K562 (cell line): ENCODE measurements at regions not wholly inside any gene's neighbourhood (a gene's known extent, or its start where the extent isn't known, plus 50 kb on each side); places are given as distances from the start of the nearest gene placed in this dataset.

ENCODE experiments used
- ATAC-seq: fragments of 200-7000 bp; cut with Tn5 transposase; 3 replicates; pipeline ENCODE4 v1.9.1; 2020; ENCODE audit warnings: moderate library complexity
- BruUV-seq: library from RNA; stranded (reverse); fragments of 400-500 nt; replicated peaks from 2 replicates; lab custom pipeline; 2021; lab: Mats Ljungman, UMichigan
- CTCF ChIA-PET: fragments of 300-600 bp; formaldehyde crosslinking; extraction: SDS; loops from one replicate; lab custom pipeline; 2021; ENCODE audit warnings: low intra/inter-chr PET ratio; lab: Yijun Ruan, JAX
- POLR2A ChIA-PET: fragments of 300-600, 350-650 bp; sonication (Branson Sonifier 250); formaldehyde crosslinking; extraction: SDS; loops from one replicate; lab custom pipeline; 2021; ENCODE audit warnings: antibody characterized with exemption, inconsistent platforms; lab: Yijun Ruan, JAX
- DNase-seq, 4 experiments: peaks; one replicate each; pipeline versions ENCODE4 v3.0.0 to v3.0.0-alpha.2; 2011 to 2018; ENCODE audit warnings: low spot score in 3 of 4, mixed read lengths in 3 of 4; ENCODE audit errors: extremely low read depth in 1 of 4
- FAIRE-seq: peaks from 2 replicates; lab custom pipeline; 2011; peaks lifted over from hg19 to GRCh38; lab: Jason Lieb, UNC
- H2AFZ ChIP-seq: 2 replicates; pipeline ENCODE4 v1.6.0; 2011; ENCODE audit warnings: low read depth, low read length, control low read depth, inconsistent platforms
- H3K27ac ChIP-seq: fragments of 200-600 bp; 3 replicates; pipeline ENCODE4 v1.8.0; 2011; ENCODE audit warnings: low read depth, mild to moderate bottlenecking, control low read depth, inconsistent platforms, low read length, moderate library complexity, mixed read lengths; ENCODE audit errors: extremely low read depth
- H3K27me3 ChIP-seq, 2 experiments: fragments of 300-600 bp in 1 of 2; 2 replicates in 1 of 2; 3 replicates in 1 of 2; pipeline versions ENCODE4 v1.6.0 to v1.8.0; 2011; ENCODE audit warnings: inconsistent platforms in 2 of 2, low read length in 2 of 2, mild to moderate bottlenecking in 1 of 2, mixed read lengths in 1 of 2, moderate library complexity in 1 of 2; ENCODE audit not compliant: control insufficient read depth in 2 of 2, insufficient read depth in 2 of 2
- H3K36me3 ChIP-seq: fragments of 300-600 bp; 3 replicates; pipeline ENCODE4 v1.8.0; 2011; ENCODE audit warnings: mild to moderate bottlenecking, low read length, inconsistent platforms; ENCODE audit not compliant: control insufficient read depth, insufficient read depth
- H3K4me1 ChIP-seq, 2 experiments: fragments of 200-600 bp in 1 of 2; replicated peaks in 1 of 2; 2 replicates in 1 of 2; 3 replicates in 1 of 2; pipeline versions ENCODE4 v1.5.1 to v1.8.0; 2011; ENCODE audit warnings: inconsistent platforms in 2 of 2, low read length in 2 of 2, mild to moderate bottlenecking in 1 of 2, mixed read lengths in 1 of 2, moderate library complexity in 1 of 2; ENCODE audit not compliant: control insufficient read depth in 2 of 2, insufficient read depth in 2 of 2
- H3K4me2 ChIP-seq: 2 replicates; pipeline ENCODE4 v1.6.1; 2011; ENCODE audit warnings: low read length, control low read depth, inconsistent platforms, mixed read lengths; ENCODE audit not compliant: insufficient read depth
- H3K4me3 ChIP-seq: fragments of 200-600 bp; sonication (generic), shearing (Covaris generic); 2 replicates; pipeline ENCODE4 v1.5.1; 2016; ENCODE audit warnings: control low read depth, inconsistent platforms
- H3K79me2 ChIP-seq: fragments of 200-600 bp; 3 replicates; pipeline ENCODE4 v1.8.0; 2011; ENCODE audit warnings: low read length, inconsistent platforms; ENCODE audit not compliant: control insufficient read depth, insufficient read depth
- H3K9ac ChIP-seq, 2 experiments: 2 replicates each; pipeline versions ENCODE4 v1.6.0 to v1.6.1; 2011; ENCODE audit warnings: low read depth in 2 of 2, low read length in 2 of 2, control low read depth in 1 of 2, inconsistent platforms in 1 of 2, mild to moderate bottlenecking in 1 of 2, mixed read lengths in 1 of 2; ENCODE audit not compliant: insufficient read depth in 1 of 2
- H3K9me1 ChIP-seq: one replicate; pipeline ENCODE4 v1.6.0; 2011; ENCODE audit warnings: inconsistent platforms, mild to moderate bottlenecking, low read length, moderate library complexity; ENCODE audit not compliant: control insufficient read depth, insufficient read depth
- H3K9me3 ChIP-seq: replicated peaks from 2 replicates; pipeline ENCODE4 v1.5.1; 2011; ENCODE audit warnings: low read depth, low read length, inconsistent platforms; ENCODE audit not compliant: control insufficient read depth, insufficient read depth
- H4K20me1 ChIP-seq: replicated peaks from 2 replicates; pipeline ENCODE4 v1.6.1; 2011; ENCODE audit warnings: low read length, inconsistent platforms, mixed read lengths; ENCODE audit not compliant: control insufficient read depth, insufficient read depth
- CTBP1 ChIP-seq: fragments of 450-650 bp; IDR thresholded peaks from 2 replicates; pipeline ENCODE4 v1.6.1; 2016; ENCODE audit warnings: borderline replicate concordance
- EWSR1 ChIP-seq: fragments of 450-650 bp; IDR thresholded peaks from 2 replicates; pipeline ENCODE4 v1.6.1; 2018; ENCODE audit warnings: borderline replicate concordance, mild to moderate bottlenecking, low read depth, moderate library complexity; ENCODE audit not compliant: partially characterized antibody
- EZH2 ChIP-seq: IDR thresholded peaks from 2 replicates; pipeline ENCODE4 v1.6.1; 2012; ENCODE audit warnings: low read depth, mild to moderate bottlenecking, inconsistent platforms, low read length, borderline replicate concordance
- KLF13 ChIP-seq: fragments of 450-650 bp; IDR thresholded peaks from 2 replicates; pipeline ENCODE4 v1.6.1; 2016; ENCODE audit warnings: missing genetic modification characterization, low read depth, mild to moderate bottlenecking, missing compliant biosample characterization, moderate library complexity, borderline replicate concordance
- LARP7 ChIP-seq: fragments of 450-650 bp; IDR thresholded peaks from 2 replicates; pipeline ENCODE4 v1.6.1; 2016
- MCM2 ChIP-seq: fragments of 450-650 bp; IDR thresholded peaks from 2 replicates; pipeline ENCODE4 v1.6.1; 2017; ENCODE audit warnings: low read depth, mild to moderate bottlenecking
- MTF1 ChIP-seq: fragments of 250-450 bp; sonication (Bioruptor Pico); IDR thresholded peaks from 2 replicates; pipeline ENCODE4 v1.9.0; 2021; ENCODE audit warnings: moderate library complexity, mild to moderate bottlenecking, inconsistent platforms, borderline replicate concordance
- NFE2L1 ChIP-seq: fragments of 450-650 bp; IDR thresholded peaks from 2 replicates; pipeline ENCODE4 v1.6.1; 2016; ENCODE audit warnings: missing genetic modification characterization, low read depth, mild to moderate bottlenecking, missing compliant biosample characterization, moderate library complexity, borderline replicate concordance
- POLR3A ChIP-seq: IDR thresholded peaks from 2 replicates; pipeline ENCODE4 v1.6.1; 2011; ENCODE audit warnings: borderline replicate concordance, mild to moderate bottlenecking, moderate library complexity; ENCODE audit not compliant: insufficient read length, insufficient read depth; ENCODE audit errors: extremely low read depth
- RBBP5 ChIP-seq: fragments of 200-600 bp; sonication (generic); IDR thresholded peaks from 2 replicates; pipeline ENCODE4 v1.6.1; 2012; ENCODE audit warnings: borderline replicate concordance, mild to moderate bottlenecking, low read length, control low read depth, inconsistent platforms; ENCODE audit not compliant: insufficient read depth, poor library complexity, severe bottlenecking
- SIRT6 ChIP-seq: IDR thresholded peaks from one replicate; pipeline ENCODE4 v1.6.1; 2012; ENCODE audit warnings: low read depth, mild to moderate bottlenecking, control low read depth, inconsistent platforms, low read length, moderate library complexity
- STAT5A ChIP-seq: IDR thresholded peaks from 2 replicates; pipeline ENCODE4 v1.6.1; 2012; ENCODE audit warnings: low read length, inconsistent platforms, borderline replicate concordance
- STAT5B ChIP-seq: fragments of 250-450 bp; sonication (Bioruptor Pico); IDR thresholded peaks from 2 replicates; pipeline ENCODE4 v1.8.0; 2021; ENCODE audit warnings: mild to moderate bottlenecking, inconsistent platforms
- U2AF1 ChIP-seq: fragments of 200-400 bp; formaldehyde crosslinking; optimal IDR thresholded peaks from 2 replicates; pipeline ENCODE3; 2017; ENCODE audit warnings: mild to moderate bottlenecking, low read depth, low read length, moderate library complexity
- XRCC5 ChIP-seq: fragments of 200-400 bp; formaldehyde crosslinking; IDR thresholded peaks from 2 replicates; pipeline ENCODE4 v1.6.1; 2017; ENCODE audit warnings: low read depth, mild to moderate bottlenecking, low read length
- YY1 ChIP-seq, 3 experiments: IDR thresholded peaks; 2 replicates each; pipeline ENCODE4 v1.6.1; 2011; ENCODE audit warnings: low read length in 2 of 3, mild to moderate bottlenecking in 2 of 3, moderate library complexity in 2 of 3, borderline replicate concordance in 1 of 3, control low read depth in 1 of 3, low read depth in 1 of 3; ENCODE audit not compliant: insufficient read depth in 3 of 3, insufficient replicate concordance in 2 of 3, control insufficient read depth in 1 of 3, insufficient read length in 1 of 3; ENCODE audit errors: extremely low read depth in 1 of 3
- ZNF316 ChIP-seq: fragments of 450-650 bp; IDR thresholded peaks from 2 replicates; pipeline ENCODE4 v1.6.1; 2016
- ZNF57 ChIP-seq: fragments of 450-650 bp; formaldehyde crosslinking; IDR thresholded peaks from 2 replicates; pipeline ENCODE4 v1.4.0; 2020; ENCODE audit warnings: mild to moderate bottlenecking, moderate library complexity
- ZNF717 ChIP-seq: fragments of 250-450 bp; sonication (Bioruptor Pico); IDR thresholded peaks from 2 replicates; pipeline ENCODE4 v1.5.0; 2021
- WGBS: fragments of 100-300 bp; shearing (Covaris generic); methylation state at CpG from one replicate; pipeline ENCODE4 v1.1.6; 2016; ENCODE audit warnings: low coverage, mixed read lengths; ENCODE audit not compliant: insufficient coverage; ENCODE audit errors: missing lambda C conversion rate; 5-methylcytosine and 5-hydroxymethylcytosine counted together
- in situ Hi-C: fragments of 300-500 bp; cut with MboI; formaldehyde crosslinking; loops from 4 replicates; pipeline ENCODE4 v1.15.0; 2018; ENCODE audit warnings: inconsistent platforms, mixed read lengths
- intact Hi-C: fragments of 100-400 bp; cut with micrococcal nuclease; formaldehyde crosslinking; loops from 2 replicates; pipeline ENCODE4 v1.14.2; 2022

DNA sequence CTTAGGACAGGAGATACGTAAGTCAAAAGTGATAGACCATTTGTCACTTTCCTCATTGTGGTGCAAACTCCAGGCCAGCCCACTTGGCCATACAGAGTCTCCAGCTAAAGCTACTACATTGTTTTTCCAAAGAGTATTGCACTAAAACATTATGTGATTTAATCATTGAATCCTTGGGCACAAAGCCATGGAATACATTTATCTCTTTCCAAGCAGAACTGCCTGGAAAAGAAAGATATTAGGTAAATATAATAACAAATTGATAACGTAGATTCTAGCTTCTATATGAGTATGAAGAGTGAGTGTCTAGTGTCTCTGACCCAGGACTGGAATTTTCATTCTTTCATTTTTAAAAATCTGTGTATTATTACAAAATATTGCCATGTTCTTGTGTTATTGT, 863.7 kb upstream of the SEMA6D start:
- POLR2A ChIA-PET = no interaction called here
- no peaks in the 10 kb centered on the region for H3K27me3 ChIP-seq
- no peak overlapping the region for H2AFZ ChIP-seq
- no peaks in the 10 kb centered on the region; the same call in 1 of the 2 replicates for H3K9me3 ChIP-seq
- intact Hi-C loops (no loop called here), in situ Hi-C loops (no loop called here)
- H3K4me1 ChIP-seq = no peaks in the 10 kb centered on the region
- no peak overlapping the region for H3K9ac ChIP-seq
- no peaks in the 10 kb centered on the region for H3K79me2 ChIP-seq
- WGBS = 0% methylated on average over 2 of the region's 2 CpGs
- H3K9me1 ChIP-seq = no peaks in the 10 kb centered on the region
- H3K36me3 ChIP-seq = no peaks in the 10 kb centered on the region
- TF ChIP-seq ZNF316 (no peak), EZH2 (no peak), LARP7 (no peak), EWSR1 (no peak), KLF13 (tag) (no peak), ZNF57 (CRISPR knock-in tag) (no peak)
- H4K20me1 ChIP-seq = no peaks in the 10 kb centered on the region
- ATAC-seq (no peak), FAIRE-seq (no peak), DNase-seq (no peak)
- no peak overlapping the region for H3K4me3 ChIP-seq
- H3K27ac ChIP-seq = no peak overlapping the region
- no peak overlapping the region for H3K4me2 ChIP-seq
- BruUV-seq = no TSS peak
- CTCF ChIA-PET = no interaction called here

DNA sequence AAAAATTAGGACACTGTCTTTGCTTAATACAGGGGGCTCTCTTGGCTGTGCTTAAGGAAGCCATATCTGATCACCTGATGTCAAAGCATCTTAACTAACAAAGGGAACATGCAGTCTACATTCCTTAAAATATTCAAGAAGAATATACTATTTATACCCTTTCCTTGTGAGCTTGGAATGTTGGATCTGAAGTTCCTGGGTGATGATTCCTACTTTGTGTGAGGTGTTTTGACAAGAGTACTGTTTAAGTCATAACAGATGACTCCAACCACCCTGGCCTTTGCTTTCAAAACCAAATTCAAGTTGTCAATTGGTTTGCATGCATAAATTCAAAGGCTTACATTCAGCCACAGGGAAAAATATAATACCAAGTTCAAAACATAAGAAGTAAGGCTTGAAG, 862.7 kb upstream of the SEMA6D start:
- no peak for FAIRE-seq
- Histone ChIP-seq H3K9me3 (no peaks in the 10 kb centered on the region; the same call in 1 of the 2 replicates), H3K9ac (no peak overlapping the region), H3K4me2 (no peak overlapping the region), H3K27ac (no peak overlapping the region), H3K79me2 (no peaks in the 10 kb centered on the region), H3K27me3 (no peaks in the 10 kb centered on the region), H2AFZ (no peak overlapping the region), H4K20me1 (no peaks in the 10 kb centered on the region), H3K4me3 (no peak overlapping the region), H3K36me3 (no peaks in the 10 kb centered on the region), H3K4me1 (no peaks in the 10 kb centered on the region), H3K9me1 (no peaks in the 10 kb centered on the region)
- no peak for TF ChIP-seq CTBP1
- TF ChIP-seq STAT5B (CRISPR knock-in tag) = no peak
- no peak for TF ChIP-seq POLR3A
- TF ChIP-seq MCM2 = no peak
- TF ChIP-seq XRCC5 = no peak
- TF ChIP-seq NFE2L1 (tag) = no peak
- no peak for TF ChIP-seq ZNF717 (CRISPR knock-in tag)
- TF ChIP-seq SIRT6 = no peak
- TF ChIP-seq U2AF1 = no peak
- TF ChIP-seq RBBP5 = no peak
- TF ChIP-seq MTF1 = no peak
- TF ChIP-seq YY1 (IDR thresholded peaks at IDR 0.05; ENCODE audit: borderline replicate concordance in 1 of 3, control insufficient read depth in 1 of 3, extremely low read depth in 1 of 3, insufficient read depth in 3 of 3, insufficient read length in 1 of 3, insufficient replicate concordance in 2 of 3, low read depth in 1 of 3, low read length in 2 of 3) = no peak
- no peak for TF ChIP-seq STAT5A
- ChIA-PET CTCF (no interaction called here), POLR2A (no interaction called here)
- no peak for ATAC-seq
- DNase-seq = no peak
- in situ Hi-C loops (no loop called here), intact Hi-C loops (no loop called here)
- BruUV-seq = no TSS peak
